ENCODE measurements at regions not wholly inside any gene's neighbourhood (a gene's known extent, or its start where the extent isn't known, plus 50 kb on each side); places are given as distances from the start of the nearest gene placed in this dataset.
"Not testable (repeated sequence)": the region's sequence is repeated elsewhere in the genome, so short reads cannot be mapped to it uniquely, and the experiment has no call there.

- 44 to 74% (median 63%) methylated on average over 2 of the region's 2 CpGs for WGBS, 5 donors
- H3K27me3 ChIP-seq (replicated peaks in 1 of 7), result peaks cover 0 to 3% (median 0%) of the 10 kb centered on the region in 7 donors
- H3K27ac ChIP-seq, result peak overlapping the region in 7 of 8 donors; percentile 62 to 92 (median 76)
- no peaks in the 10 kb centered on the region for H3K36me3 ChIP-seq
- intact Hi-C loops (cut with DNase I; ENCODE audit: low total_unique reads), result no loop called here
- peaks cover 3 to 57% (median 41%) of the 10 kb centered on the region in 8 donors for H3K9me3 ChIP-seq
- peaks cover 0 to 27% (median 12%) of the 10 kb centered on the region in 6 donors for H3K4me1 ChIP-seq
- no peak for DNase-seq
- no peak for TF ChIP-seq POLR2AphosphoS5 (IDR thresholded peaks at IDR 0.05)
- no peak for TF ChIP-seq POLR2A (IDR thresholded peaks at IDR 0.05)
- TF ChIP-seq CTCF (IDR thresholded peaks at IDR 0.05 in 8 of 11, conservative IDR thresholded peaks at IDR 0.05 in 3 of 11), result no peak
- H3K4me3 ChIP-seq, result peak overlapping the region in 1 of 8 donors; percentile 55
These were observed 60.8 kb upstream of the NAMPT start for GRCh38 chr7:106345421-106346166.

GRCh38 chr7:106344861-106345260 is 60.1 kb upstream of the NAMPT start:
- Histone ChIP-seq H3K36me3 (no peaks in the 10 kb centered on the region), H3K4me1 (peaks cover 0 to 27% (median 12%) of the 10 kb centered on the region in 6 donors), H3K9me3 (peaks cover 0 to 57% (median 36%) of the 10 kb centered on the region in 8 donors), H3K27me3 (replicated peaks in 1 of 7) (peaks cover 0 to 3% (median 0%) of the 10 kb centered on the region in 7 donors), H3K4me3 (peak overlapping the region in 1 of 8 donors; percentile 55), H3K27ac (peak overlapping the region in 7 of 8 donors; percentile 64 to 92 (median 76))
- peak in 2 of 3 donors; percentile 16 to 71 for TF ChIP-seq POLR2AphosphoS5 (IDR thresholded peaks at IDR 0.05)
- TF ChIP-seq POLR2A (IDR thresholded peaks at IDR 0.05), result no peak
- intact Hi-C loops (cut with DNase I; ENCODE audit: low total_unique reads), result no loop called here
- 48 to 79% (median 73%) methylated on average over 4 of the region's 4 CpGs for WGBS, 5 donors
- no peak for DNase-seq

- Histone ChIP-seq H3K27me3 (replicated peaks in 1 of 7) (peaks cover 0 to 3% (median 0%) of the 10 kb centered on the region in 7 donors), H3K27ac (peak overlapping the region in 7 of 8 donors; percentile 64 to 92 (median 76)), H3K36me3 (no peaks in the 10 kb centered on the region), H3K4me1 (peaks cover 0 to 27% (median 12%) of the 10 kb centered on the region in 6 donors), H3K9me3 (peaks cover 0 to 53% (median 30%) of the 10 kb centered on the region in 8 donors), H3K4me3 (peak overlapping the region in 1 of 8 donors; percentile 55)
- TF ChIP-seq POLR2A (IDR thresholded peaks at IDR 0.05) (no peak), CTCF (IDR thresholded peaks at IDR 0.05 in 8 of 11, conservative IDR thresholded peaks at IDR 0.05 in 3 of 11) (no peak), POLR2AphosphoS5 (IDR thresholded peaks at IDR 0.05) (no peak)
- DNase-seq, result no peak
- intact Hi-C loops (cut with DNase I; ENCODE audit: low total_unique reads), result no loop called here
- 80 to 82% (median 81%) methylated on average over 3 of the region's 3 CpGs for WGBS, 5 donors
These were observed 59.4 kb upstream of the NAMPT start for GRCh38 chr7:106344211-106344610.

- H3K4me3 ChIP-seq; H3K36me3 ChIP-seq; DNase-seq; H3K27me3 ChIP-seq (replicated peaks in 1 of 7); intact Hi-C loops (cut with DNase I; ENCODE audit: low total_unique reads); H3K27ac ChIP-seq: not testable (repeated sequence)
- Histone ChIP-seq H3K4me1 (peaks cover 0 to 20% (median 9%) of the 10 kb centered on the region in 6 donors), H3K9me3 (peaks cover 0 to 62% (median 38%) of the 10 kb centered on the region in 8 donors)
- WGBS, 5 donors, result 81 to 88% (median 83%) methylated on average over 3 of the region's 3 CpGs
These were observed 57.3 kb upstream of the NAMPT start for GRCh38 chr7:106342049-106342448.

GRCh38 chr7:106340247-106340596 is 55.4 kb upstream of the NAMPT start:
- WGBS, 5 donors, result 69 to 80% (median 74%) methylated on average over 3 of the region's 3 CpGs
- H3K27ac ChIP-seq; H3K4me1 ChIP-seq; H3K36me3 ChIP-seq; intact Hi-C loops (cut with DNase I; ENCODE audit: low total_unique reads); H3K27me3 ChIP-seq (replicated peaks in 1 of 7); H3K4me3 ChIP-seq; DNase-seq: not testable (repeated sequence)
- H3K9me3 ChIP-seq, result peaks cover 0 to 76% (median 39%) of the 10 kb centered on the region in 8 donors

Measured in spleen (tissue), 11 donors.